HEK293 (cell line): ENCODE measurements at regions not wholly inside any gene's neighbourhood (a gene's known extent, or its start where the extent isn't known, plus 50 kb on each side); places are given as distances from the start of the nearest gene placed in this dataset.

Experiments
- CTCF ChIA-PET: fragments of 350-600 bp; formaldehyde crosslinking; extraction: SDS; loops from one replicate; lab custom pipeline; 2021; ENCODE audit warnings: antibody characterized with exemption; lab: Yijun Ruan, JAX
- POLR2A ChIA-PET: fragments of 300-600 bp; formaldehyde crosslinking; extraction: SDS; loops from one replicate; lab custom pipeline; 2020; ENCODE audit warnings: antibody characterized with exemption, inconsistent platforms; lab: Yijun Ruan, JAX
- H3K27ac ChIP-seq: fragments of 200-500 bp; sonication (Bioruptor generic); 2 replicates; pipeline ENCODE4 v1.5.1; 2014; ENCODE audit warnings: low read depth, low read length, control low read depth, inconsistent platforms; ENCODE audit errors: extremely low read depth
- H3K36me3 ChIP-seq, 2 experiments: fragments of 200-500 bp in 1 of 2; sonication (Bioruptor generic) in 1 of 2; 1 replicate in 1 of 2; 2 replicates in 1 of 2; pipeline ENCODE4 v1.5.1; 2014 to 2017; ENCODE audit warnings: inconsistent platforms in 2 of 2, low read length in 2 of 2; ENCODE audit not compliant: control insufficient read depth in 2 of 2, insufficient read depth in 1 of 2
- H3K4me1 ChIP-seq: fragments of 200-500 bp; sonication (Bioruptor generic); 2 replicates; pipeline ENCODE4 v1.5.1; 2014; ENCODE audit warnings: mild to moderate bottlenecking, low read length, inconsistent platforms; ENCODE audit not compliant: control insufficient read depth, insufficient read depth
- H3K4me3 ChIP-seq: 2 replicates; pipeline ENCODE4 v1.5.1; 2011; ENCODE audit warnings: low read depth, mild to moderate bottlenecking, control low read depth, low read length, moderate library complexity
- H3K9me3 ChIP-seq: fragments of 200-500 bp; sonication (Bioruptor generic); 2 replicates; pipeline ENCODE4 v1.5.1; 2014; ENCODE audit warnings: low read depth, low read length, inconsistent platforms; ENCODE audit not compliant: control insufficient read depth, insufficient read depth
- FEZF1 ChIP-seq: fragments of 450-650 bp; formaldehyde crosslinking; IDR thresholded peaks from 2 replicates; pipeline ENCODE4 v1.5.1; 2016; ENCODE audit warnings: missing biosample characterization, missing genetic modification characterization
- MEIS1 ChIP-seq: sonication (generic); formaldehyde crosslinking; IDR thresholded peaks from 2 replicates; pipeline ENCODE4 v1.8.1; 2022; ENCODE audit warnings: missing genetic modification reagents, mild to moderate bottlenecking, borderline replicate concordance
- MZF1 ChIP-seq: fragments of 450-650 bp; formaldehyde crosslinking; IDR thresholded peaks from 2 replicates; pipeline ENCODE4 v1.5.1; 2017; ENCODE audit warnings: missing biosample characterization, missing genetic modification characterization, borderline replicate concordance
- PRDM1 ChIP-seq: fragments of 450-650 bp; formaldehyde crosslinking; IDR thresholded peaks from 2 replicates; pipeline ENCODE4; 2016; ENCODE audit warnings: missing biosample characterization, missing genetic modification characterization
- YY1 ChIP-seq: fragments of 450-650 bp; formaldehyde crosslinking; IDR thresholded peaks from 2 replicates; pipeline ENCODE4 v1.5.1; 2018; ENCODE audit warnings: missing biosample characterization, missing genetic modification characterization
- ZBTB1 ChIP-seq: fragments of 450-650 bp; formaldehyde crosslinking; IDR thresholded peaks from 2 replicates; pipeline ENCODE4 v1.5.1; 2016; ENCODE audit warnings: missing biosample characterization, missing genetic modification characterization
- ZNF174 ChIP-seq: fragments of 450-650 bp; formaldehyde crosslinking; IDR thresholded peaks from 2 replicates; pipeline ENCODE4 v1.5.0; 2017; ENCODE audit warnings: missing biosample characterization, mild to moderate bottlenecking, missing genetic modification characterization
- ZNF211 ChIP-seq: fragments of 450-650 bp; formaldehyde crosslinking; IDR thresholded peaks from 2 replicates; pipeline ENCODE4 v1.5.1; 2016; ENCODE audit warnings: low read depth, missing biosample characterization, missing genetic modification characterization
- ZNF274 ChIP-seq, 2 experiments: fragments of 200-500 bp in 1 of 2; fragments of 450-650 bp in 1 of 2; sonication (Bioruptor generic) in 1 of 2; formaldehyde crosslinking in 1 of 2; IDR thresholded peaks; 2 replicates each; pipeline versions ENCODE4 v1.5.1 to v1.6.1; 2014 to 2016; ENCODE audit warnings: borderline replicate concordance in 1 of 2, inconsistent platforms in 1 of 2, low read length in 1 of 2, missing biosample characterization in 1 of 2, missing genetic modification characterization in 1 of 2
- ZNF335 ChIP-seq: fragments of 450-650 bp; formaldehyde crosslinking; conservative IDR thresholded peaks from 2 replicates; pipeline ENCODE4 v1.5.1; 2016; ENCODE audit warnings: missing biosample characterization, missing genetic modification characterization
- ZNF366 ChIP-seq: fragments of 450-650 bp; formaldehyde crosslinking; conservative IDR thresholded peaks from 2 replicates; pipeline ENCODE4 v1.5.1; 2016; ENCODE audit warnings: missing biosample characterization, missing genetic modification characterization
- ZNF548 ChIP-seq: fragments of 450-650 bp; formaldehyde crosslinking; IDR thresholded peaks from 2 replicates; pipeline ENCODE4 v1.5.1; 2016; ENCODE audit warnings: missing biosample characterization, missing genetic modification characterization
- ZNF571 ChIP-seq: fragments of 450-650 bp; formaldehyde crosslinking; IDR thresholded peaks from 2 replicates; pipeline ENCODE4 v1.5.0; 2017; ENCODE audit warnings: missing biosample characterization, missing genetic modification characterization
- ZNF654 ChIP-seq: fragments of 450-650 bp; formaldehyde crosslinking; IDR thresholded peaks from 2 replicates; pipeline ENCODE4 v1.5.1; 2016; ENCODE audit warnings: low read depth, missing biosample characterization, missing genetic modification characterization
- ZSCAN23 ChIP-seq: fragments of 450-650 bp; formaldehyde crosslinking; IDR thresholded peaks from 2 replicates; pipeline ENCODE4 v1.5.1; 2016; ENCODE audit warnings: missing biosample characterization, missing genetic modification characterization
- TF ChIP-seq, protein P1 (sequence below): fragments of 450-650 bp; formaldehyde crosslinking; conservative IDR thresholded peaks from 2 replicates; pipeline ENCODE4 v1.5.1; 2016; ENCODE audit warnings: low read depth, missing biosample characterization, missing genetic modification characterization
- TF ChIP-seq, protein P2 (sequence below): fragments of 450-650 bp; formaldehyde crosslinking; IDR thresholded peaks from 2 replicates; pipeline ENCODE4 v1.5.1; 2017; ENCODE audit warnings: missing biosample characterization, missing genetic modification characterization
- TF ChIP-seq, protein P3 (sequence below): fragments of 450-650 bp; formaldehyde crosslinking; IDR thresholded peaks from 2 replicates; pipeline ENCODE4 v1.5.1; 2017; ENCODE audit warnings: missing biosample characterization, missing genetic modification characterization
- TF ChIP-seq, protein P4 (sequence below): fragments of 450-650 bp; formaldehyde crosslinking; IDR thresholded peaks from 2 replicates; pipeline ENCODE4 v1.5.0; 2017; ENCODE audit warnings: missing biosample characterization, missing genetic modification characterization, borderline replicate concordance

DNA sequence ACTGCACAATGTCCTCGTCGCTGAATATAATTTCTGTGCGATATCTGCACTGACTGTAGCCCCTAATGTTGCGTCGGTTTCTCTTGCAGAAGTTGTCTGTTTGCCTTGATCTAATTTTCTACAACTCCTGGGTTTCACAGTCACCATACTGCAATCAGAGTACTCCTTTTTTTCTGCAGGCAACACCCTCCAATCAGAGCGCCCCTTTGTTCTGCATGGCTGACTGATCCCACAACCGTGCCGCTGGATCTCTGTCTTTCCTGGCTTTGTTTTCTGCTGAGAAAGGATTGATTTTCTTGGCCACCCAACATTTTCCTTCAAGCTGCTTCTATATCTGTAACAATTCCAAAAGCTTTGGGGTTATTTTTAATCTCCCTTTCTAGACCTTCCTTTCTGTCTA, 182.2 kb upstream of the SMARCA2 start (continued):
- TF ChIP-seq FEZF1 (no peak), ZNF335 (tag by site-specific recombination) (no peak), ZNF366 (no peak), ZNF274 (IDR thresholded peaks at IDR 0.05; ENCODE audit: low read length) (no peak), ZNF274 (tag by site-specific recombination; IDR thresholded peaks at IDR 0.05; ENCODE audit: borderline replicate concordance) (no peak), ZNF548 (tag by site-specific recombination) (no peak), ZSCAN23 (tag by site-specific recombination) (no peak)
- TF ChIP-seq, protein P1, sequence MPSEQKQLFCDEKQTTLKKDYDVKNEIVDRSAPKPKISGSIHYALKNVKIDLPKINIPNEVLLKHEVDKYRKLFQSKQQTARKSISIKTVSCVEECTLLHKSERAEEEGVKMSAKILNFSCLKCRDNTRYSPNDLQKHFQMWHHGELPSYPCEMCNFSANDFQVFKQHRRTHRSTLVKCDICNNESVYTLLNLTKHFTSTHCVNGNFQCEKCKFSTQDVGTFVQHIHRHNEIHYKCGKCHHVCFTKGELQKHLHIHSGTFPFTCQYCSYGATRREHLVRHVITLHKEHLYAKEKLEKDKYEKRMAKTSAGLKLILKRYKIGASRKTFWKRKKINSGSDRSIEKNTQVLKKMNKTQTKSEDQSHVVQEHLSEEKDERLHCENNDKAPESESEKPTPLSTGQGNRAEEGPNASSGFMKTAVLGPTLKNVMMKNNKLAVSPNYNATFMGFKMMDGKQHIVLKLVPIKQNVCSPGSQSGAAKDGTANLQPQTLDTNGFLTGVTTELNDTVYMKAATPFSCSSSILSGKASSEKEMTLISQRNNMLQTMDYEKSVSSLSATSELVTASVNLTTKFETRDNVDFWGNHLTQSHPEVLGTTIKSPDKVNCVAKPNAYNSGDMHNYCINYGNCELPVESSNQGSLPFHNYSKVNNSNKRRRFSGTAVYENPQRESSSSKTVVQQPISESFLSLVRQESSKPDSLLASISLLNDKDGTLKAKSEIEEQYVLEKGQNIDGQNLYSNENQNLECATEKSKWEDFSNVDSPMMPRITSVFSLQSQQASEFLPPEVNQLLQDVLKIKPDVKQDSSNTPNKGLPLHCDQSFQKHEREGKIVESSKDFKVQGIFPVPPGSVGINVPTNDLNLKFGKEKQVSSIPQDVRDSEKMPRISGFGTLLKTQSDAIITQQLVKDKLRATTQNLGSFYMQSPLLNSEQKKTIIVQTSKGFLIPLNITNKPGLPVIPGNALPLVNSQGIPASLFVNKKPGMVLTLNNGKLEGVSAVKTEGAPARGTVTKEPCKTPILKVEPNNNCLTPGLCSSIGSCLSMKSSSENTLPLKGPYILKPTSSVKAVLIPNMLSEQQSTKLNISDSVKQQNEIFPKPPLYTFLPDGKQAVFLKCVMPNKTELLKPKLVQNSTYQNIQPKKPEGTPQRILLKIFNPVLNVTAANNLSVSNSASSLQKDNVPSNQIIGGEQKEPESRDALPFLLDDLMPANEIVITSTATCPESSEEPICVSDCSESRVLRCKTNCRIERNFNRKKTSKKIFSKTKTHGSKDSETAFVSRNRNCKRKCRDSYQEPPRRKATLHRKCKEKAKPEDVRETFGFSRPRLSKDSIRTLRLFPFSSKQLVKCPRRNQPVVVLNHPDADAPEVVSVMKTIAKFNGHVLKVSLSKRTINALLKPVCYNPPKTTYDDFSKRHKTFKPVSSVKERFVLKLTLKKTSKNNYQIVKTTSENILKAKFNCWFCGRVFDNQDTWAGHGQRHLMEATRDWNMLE = no peak
- TF ChIP-seq, protein P2, sequence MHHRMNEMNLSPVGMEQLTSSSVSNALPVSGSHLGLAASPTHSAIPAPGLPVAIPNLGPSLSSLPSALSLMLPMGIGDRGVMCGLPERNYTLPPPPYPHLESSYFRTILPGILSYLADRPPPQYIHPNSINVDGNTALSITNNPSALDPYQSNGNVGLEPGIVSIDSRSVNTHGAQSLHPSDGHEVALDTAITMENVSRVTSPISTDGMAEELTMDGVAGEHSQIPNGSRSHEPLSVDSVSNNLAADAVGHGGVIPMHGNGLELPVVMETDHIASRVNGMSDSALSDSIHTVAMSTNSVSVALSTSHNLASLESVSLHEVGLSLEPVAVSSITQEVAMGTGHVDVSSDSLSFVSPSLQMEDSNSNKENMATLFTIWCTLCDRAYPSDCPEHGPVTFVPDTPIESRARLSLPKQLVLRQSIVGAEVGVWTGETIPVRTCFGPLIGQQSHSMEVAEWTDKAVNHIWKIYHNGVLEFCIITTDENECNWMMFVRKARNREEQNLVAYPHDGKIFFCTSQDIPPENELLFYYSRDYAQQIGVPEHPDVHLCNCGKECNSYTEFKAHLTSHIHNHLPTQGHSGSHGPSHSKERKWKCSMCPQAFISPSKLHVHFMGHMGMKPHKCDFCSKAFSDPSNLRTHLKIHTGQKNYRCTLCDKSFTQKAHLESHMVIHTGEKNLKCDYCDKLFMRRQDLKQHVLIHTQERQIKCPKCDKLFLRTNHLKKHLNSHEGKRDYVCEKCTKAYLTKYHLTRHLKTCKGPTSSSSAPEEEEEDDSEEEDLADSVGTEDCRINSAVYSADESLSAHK (tag by site-specific recombination) = no peak
- TF ChIP-seq, protein P3, sequence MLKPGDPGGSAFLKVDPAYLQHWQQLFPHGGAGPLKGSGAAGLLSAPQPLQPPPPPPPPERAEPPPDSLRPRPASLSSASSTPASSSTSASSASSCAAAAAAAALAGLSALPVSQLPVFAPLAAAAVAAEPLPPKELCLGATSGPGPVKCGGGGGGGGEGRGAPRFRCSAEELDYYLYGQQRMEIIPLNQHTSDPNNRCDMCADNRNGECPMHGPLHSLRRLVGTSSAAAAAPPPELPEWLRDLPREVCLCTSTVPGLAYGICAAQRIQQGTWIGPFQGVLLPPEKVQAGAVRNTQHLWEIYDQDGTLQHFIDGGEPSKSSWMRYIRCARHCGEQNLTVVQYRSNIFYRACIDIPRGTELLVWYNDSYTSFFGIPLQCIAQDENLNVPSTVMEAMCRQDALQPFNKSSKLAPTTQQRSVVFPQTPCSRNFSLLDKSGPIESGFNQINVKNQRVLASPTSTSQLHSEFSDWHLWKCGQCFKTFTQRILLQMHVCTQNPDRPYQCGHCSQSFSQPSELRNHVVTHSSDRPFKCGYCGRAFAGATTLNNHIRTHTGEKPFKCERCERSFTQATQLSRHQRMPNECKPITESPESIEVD (tag by site-specific recombination) = no peak

GRCh38 chr9:1837453-1838084, 177.6 kb upstream of the SMARCA2 start:
- no peaks in the 10 kb centered on the region for H3K4me1 ChIP-seq
- CTCF ChIA-PET = interaction anchor here (0.6 to 3.4 kb wide), 40 partner anchors 8 to 1490 kb away, joined by 3 to 29 read pairs (median 4); no protein-coding TSS in a partner anchor
- POLR2A ChIA-PET = no interaction called here

GRCh38 chr9:1839909-1840308, 175.2 kb upstream of the SMARCA2 start:
- CTCF ChIA-PET = interaction anchor here (0.9 to 3.4 kb wide), 3 partner anchors 10 to 107 kb away, joined by 3 to 29 read pairs (median 4); no protein-coding TSS in a partner anchor
- POLR2A ChIA-PET = interaction anchor here (0.6 kb wide), 1 partner anchor 33 kb away, joined by 3 read pairs; no protein-coding TSS in a partner anchor
- H3K9me3 ChIP-seq = no peaks in the 10 kb centered on the region
- no peak for TF ChIP-seq ZNF211
- no peak for TF ChIP-seq ZNF571
- no peak for TF ChIP-seq MEIS1 (CRISPR knock-in tag)
- no peak for TF ChIP-seq MZF1 (tag by site-specific recombination)
- TF ChIP-seq ZNF174 (tag by site-specific recombination) = no peak
- TF ChIP-seq ZBTB1 (tag by site-specific recombination) = no peak
- no peak for TF ChIP-seq ZNF335 (tag by site-specific recombination)
- TF ChIP-seq PRDM1 (tag by site-specific recombination) = no peak
- TF ChIP-seq YY1 (tag by site-specific recombination) = no peak
- TF ChIP-seq, protein P4, sequence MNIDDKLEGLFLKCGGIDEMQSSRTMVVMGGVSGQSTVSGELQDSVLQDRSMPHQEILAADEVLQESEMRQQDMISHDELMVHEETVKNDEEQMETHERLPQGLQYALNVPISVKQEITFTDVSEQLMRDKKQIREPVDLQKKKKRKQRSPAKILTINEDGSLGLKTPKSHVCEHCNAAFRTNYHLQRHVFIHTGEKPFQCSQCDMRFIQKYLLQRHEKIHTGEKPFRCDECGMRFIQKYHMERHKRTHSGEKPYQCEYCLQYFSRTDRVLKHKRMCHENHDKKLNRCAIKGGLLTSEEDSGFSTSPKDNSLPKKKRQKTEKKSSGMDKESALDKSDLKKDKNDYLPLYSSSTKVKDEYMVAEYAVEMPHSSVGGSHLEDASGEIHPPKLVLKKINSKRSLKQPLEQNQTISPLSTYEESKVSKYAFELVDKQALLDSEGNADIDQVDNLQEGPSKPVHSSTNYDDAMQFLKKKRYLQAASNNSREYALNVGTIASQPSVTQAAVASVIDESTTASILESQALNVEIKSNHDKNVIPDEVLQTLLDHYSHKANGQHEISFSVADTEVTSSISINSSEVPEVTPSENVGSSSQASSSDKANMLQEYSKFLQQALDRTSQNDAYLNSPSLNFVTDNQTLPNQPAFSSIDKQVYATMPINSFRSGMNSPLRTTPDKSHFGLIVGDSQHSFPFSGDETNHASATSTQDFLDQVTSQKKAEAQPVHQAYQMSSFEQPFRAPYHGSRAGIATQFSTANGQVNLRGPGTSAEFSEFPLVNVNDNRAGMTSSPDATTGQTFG (tag by site-specific recombination) = no peak

More at GRCh38 chr9:1837453-1838084, 177.6 kb upstream of the SMARCA2 start:
- Histone ChIP-seq H3K36me3 (no peaks in the 10 kb centered on the region), H3K9me3 (no peaks in the 10 kb centered on the region)
- TF ChIP-seq ZNF654 (peak; percentile 18; the same call in 1 of the 2 replicates), ZNF571 (no peak)
- TF ChIP-seq, all 188 proteins: peak for 1
- Histone ChIP-seq H3K4me3 (no peak overlapping the region), H3K27ac (no peak overlapping the region)

More at GRCh38 chr9:1839909-1840308, 175.2 kb upstream of the SMARCA2 start:
- Histone ChIP-seq H3K4me3 (no peak overlapping the region), H3K4me1 (no peaks in the 10 kb centered on the region), H3K36me3 (no peaks in the 10 kb centered on the region), H3K27ac (no peak overlapping the region)
